ENCODE measurements at regions not wholly inside any gene's neighbourhood (a gene's known extent, or its start where the extent isn't known, plus 50 kb on each side); places are given as distances from the start of the nearest gene placed in this dataset.
"Not testable (repeated sequence)": the region's sequence is repeated elsewhere in the genome, so short reads cannot be mapped to it uniquely, and the experiment has no call there.

DNA sequence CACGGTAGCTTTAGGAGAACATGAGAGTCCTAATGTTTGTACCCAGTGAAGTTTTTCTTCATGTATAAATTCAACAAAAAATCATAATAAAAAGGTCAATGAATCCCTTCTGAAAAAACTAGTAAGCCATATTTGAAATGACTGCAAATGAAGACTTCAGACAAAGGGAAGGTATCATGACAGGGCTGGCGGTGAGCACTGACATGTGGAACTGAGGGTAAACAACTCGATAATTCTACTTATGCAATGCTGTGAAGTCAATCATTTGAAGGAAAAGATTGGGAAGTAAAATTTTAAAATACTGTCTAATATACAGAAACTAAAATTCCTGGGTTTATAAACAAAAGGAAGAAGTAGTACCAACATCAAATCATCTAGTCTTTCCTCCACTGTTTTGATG, 190.2 kb upstream of the COPS8 start:
- DNase-seq (ENCODE audit: low read depth in 2 of 2) = no peak

DNA sequence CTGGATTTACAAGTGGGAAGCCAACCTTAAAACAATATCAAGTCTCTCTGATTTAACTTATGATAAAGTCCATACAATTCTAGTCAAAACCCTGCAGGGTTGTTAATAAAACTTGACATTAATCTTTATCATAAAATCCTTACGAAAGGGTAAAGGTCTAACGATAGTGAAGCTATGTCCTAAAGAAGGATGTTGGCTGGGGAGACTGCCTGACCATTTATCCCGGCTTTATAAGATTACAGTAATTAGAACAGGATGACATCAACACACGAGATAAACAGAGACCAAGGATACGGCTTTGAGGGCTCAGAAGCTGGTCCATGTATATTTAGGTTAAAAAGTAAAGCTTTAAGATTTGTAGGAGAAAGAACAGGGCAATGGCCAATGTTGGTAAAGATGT, 189.0 kb upstream of the COPS8 start:
- no peak for DNase-seq (ENCODE audit: low read depth in 2 of 2)

DNA sequence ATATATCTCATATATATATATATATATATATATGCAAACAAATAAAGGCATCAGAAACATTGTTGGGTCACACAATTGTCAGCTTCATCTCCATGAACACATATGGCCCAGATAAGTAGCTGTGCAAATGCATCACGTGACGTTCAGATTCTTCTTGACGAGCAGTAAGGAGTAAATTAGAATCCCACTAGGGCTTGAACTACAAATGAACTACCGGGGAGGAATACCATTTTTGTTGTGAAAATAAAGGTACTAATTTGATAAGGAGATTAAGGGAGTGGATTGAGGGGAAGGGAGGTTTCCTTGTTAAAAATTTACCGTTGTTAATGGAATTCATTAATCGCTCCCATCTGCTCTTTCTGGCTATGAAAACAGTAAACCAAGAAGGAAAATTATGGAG, 186.5 kb upstream of the COPS8 start:
- no peak for DNase-seq (ENCODE audit: low read depth in 2 of 2)

DNA sequence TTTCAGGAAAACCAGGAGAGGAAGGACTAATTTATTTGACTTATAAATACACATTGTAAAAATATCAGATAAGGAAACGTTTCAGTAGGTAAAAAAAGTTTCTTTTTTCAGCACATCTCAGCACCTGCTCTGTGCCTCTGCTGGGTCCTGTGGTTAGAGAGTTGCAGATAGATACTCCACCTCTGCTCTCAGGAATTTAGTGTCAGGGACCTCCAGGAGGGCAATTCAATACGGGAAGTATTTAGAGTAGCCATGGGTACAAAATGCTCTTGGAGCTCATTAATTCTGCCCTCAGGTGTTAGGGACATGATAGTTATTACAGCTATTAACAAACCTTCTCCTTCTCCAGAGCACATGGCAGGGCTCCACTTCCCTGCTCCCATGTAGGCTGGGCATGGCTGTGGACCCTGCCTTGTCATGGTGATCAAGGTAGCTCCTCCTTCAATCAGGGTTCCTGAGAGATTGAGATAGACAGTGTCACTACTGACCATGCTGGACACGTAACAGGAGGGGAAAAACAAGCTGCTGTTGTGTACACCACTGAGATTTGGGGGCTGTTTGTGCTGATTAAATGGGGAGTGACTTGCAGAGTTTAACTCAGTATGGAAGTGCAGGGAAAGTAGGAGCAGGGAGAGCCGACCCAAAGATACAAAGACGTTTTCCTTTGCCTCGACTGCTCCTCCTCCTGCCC, 185.6 kb upstream of the COPS8 start:
- DNase-seq (ENCODE audit: low read depth in 2 of 2) = no peak

DNA sequence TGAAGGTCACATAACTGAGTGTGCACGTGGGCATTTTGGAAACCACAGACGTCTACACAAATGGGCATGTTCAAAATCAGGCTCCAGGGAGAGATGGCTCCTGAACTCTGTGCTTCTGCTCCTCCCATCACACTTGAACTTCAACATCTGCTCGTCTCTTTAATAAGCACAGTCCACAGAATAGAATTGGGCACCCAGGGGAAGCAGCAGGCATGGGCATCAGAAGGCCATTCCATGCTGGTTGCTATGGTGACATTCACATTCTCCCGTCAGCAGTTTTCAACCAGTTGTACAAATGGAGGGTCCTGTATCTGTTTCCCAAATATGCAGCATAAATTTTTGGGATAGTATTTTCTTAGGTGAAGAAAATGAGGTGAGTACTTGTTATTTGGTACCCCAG, 183.7 kb upstream of the COPS8 start:
- DNase-seq (ENCODE audit: low read depth in 2 of 2) = no peak

DNA sequence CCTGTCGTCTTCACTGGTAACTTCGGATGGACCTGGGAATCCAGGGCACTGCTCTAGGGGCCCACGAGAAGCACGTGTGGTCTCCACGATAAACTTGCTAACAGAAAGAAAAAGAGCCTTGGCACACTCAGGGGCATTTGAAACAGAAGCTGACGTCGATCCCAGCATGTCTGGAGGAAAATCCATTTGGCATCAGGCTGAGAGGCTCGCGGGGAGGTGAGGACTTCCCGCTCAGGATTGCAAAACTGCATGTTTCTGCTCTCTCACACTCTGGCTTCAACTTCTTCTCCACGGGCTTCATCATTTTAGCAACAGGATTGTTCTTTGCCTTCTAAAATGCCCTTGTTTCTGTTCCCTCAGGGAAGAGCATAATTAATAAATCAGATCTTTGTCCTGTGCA, 181.7 kb upstream of the COPS8 start:
- no peak for DNase-seq (ENCODE audit: low read depth in 2 of 2)

DNA sequence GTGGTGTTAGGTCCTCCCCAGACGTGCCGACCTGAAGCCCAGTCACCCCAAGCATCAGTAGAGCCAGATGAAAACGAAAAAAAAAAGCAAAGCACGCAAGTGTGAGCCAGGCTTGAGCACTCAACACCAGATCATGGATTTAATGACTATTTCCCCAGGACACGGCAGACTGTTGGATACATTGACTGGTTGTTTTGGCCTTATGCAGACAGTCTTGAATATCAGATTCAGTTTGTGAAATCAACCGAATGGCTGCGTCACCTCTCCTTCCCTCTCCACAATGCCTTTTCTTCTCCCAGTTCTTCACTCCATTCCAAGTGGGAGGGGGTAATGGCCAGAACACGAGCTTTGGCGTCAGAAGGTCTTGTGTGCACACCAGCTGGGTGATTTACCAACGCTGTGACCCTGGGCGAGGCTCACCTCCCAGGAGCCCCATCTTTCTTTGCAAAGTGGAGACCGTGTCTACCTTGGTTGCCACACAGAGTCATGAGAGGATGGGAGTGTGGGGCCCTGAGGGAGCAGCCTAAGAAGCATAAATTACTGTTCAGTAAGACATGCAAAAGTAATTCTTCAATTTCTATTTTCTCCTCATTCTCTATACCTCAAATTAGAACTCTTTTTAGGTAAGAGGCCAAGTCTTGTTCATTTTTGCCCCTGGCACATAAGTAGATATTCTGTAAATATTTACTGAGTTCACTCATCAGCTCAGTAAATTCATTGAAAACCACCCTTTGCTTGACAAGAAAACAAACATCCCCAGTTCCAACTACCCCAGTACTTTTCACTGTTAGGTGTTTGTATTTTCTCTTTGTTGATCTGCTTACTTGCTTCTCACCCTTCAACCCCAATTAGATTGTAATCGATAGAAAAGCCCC, 181.1 kb upstream of the COPS8 start:
- no peak for DNase-seq (ENCODE audit: low read depth in 2 of 2)

DNA sequence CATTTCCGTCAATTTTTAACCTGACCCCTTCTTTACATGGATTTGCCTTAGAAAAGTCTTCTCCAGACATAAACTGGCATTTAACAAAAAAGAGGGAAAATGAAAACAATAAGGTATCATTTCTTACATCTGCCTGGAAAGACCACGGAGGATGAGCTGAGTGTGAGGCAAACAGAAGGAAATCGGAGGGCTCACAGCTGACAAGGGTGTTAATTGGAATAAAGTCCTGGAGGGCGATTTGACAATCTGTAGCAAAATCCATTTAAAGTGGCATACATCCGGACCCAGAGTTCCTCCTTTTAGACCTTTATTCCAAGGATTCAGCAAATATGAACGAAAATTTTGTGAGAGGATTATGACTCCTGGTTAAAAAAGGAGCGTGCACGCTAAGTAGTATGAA, 179.7 kb upstream of the COPS8 start:
- DNase-seq (ENCODE audit: low read depth in 2 of 2) = no peak

DNA sequence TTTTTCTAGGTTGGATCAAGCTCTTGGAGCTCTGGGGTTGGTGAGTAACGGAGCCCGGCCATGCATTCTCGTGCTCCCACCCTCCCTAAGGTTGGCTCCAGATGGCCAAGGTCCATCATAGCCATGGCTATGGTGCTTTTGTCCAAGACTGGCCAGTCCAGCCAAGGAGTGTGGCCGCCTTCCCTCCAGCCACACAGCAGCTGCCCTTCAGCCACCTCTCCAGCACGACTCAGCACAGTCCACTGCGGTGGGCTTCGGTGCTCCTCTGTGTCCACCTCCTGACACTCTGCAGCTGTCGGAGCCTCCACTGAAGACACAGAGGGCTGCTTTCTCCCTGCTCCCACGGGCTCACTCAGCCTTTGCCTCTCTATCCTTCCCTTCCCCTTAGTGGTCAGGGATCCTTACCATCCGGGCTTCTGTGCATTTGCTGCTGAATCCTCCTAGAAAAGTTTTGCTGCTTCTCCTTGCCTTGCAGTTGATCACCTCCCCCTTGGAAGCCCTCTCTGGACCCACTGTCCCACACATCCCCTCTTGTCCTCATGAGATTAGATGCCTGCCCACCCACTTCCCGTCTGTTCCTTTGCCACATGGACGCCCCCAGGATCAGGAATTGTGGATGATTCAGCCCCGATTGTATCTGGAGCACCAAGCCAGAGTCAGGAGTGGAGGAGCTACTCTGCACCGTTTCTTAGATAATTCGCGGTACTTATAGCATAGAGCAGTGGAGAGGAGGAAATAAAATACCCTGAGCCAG, 177.1 kb upstream of the COPS8 start:
- no peak for DNase-seq (ENCODE audit: low read depth in 2 of 2)

DNA sequence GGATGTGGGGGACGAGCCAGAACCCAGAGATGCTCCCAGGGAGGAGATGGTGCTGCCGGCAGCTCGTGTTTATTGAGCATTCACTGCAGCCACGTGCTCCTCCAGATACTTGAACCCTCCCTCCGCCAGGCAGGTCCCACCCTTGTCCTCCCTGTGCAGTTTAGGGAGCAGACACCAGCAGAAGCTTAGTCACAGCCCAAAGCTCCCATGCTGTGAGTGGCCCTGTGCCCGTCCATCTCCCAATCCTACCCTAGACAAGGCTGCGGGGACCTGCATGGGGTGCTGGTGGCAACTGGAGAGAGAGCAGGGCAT, 176.5 kb upstream of the COPS8 start:
- no peak for DNase-seq (ENCODE audit: low read depth in 2 of 2)

DNA sequence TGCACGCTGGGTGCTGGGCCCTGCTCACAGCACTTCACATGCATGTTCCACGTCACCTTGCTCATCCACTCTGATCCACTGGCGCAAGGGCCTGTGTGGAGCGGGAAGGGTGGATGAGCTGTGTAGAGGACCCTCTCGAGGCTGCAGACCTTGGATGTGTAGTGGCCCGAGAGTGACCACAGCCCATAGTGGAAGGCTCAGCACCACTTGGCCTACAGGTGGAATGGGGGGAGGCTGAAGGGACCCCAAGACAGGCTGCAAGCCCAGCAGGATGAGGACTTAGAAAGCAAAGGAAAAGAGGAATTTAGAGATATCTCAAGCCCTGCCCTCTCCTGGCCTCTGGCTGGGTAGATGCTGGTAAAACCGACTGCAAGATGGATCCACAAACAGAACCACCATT, 175.9 kb upstream of the COPS8 start:
- DNase-seq (ENCODE audit: low read depth in 2 of 2) = no peak

DNA sequence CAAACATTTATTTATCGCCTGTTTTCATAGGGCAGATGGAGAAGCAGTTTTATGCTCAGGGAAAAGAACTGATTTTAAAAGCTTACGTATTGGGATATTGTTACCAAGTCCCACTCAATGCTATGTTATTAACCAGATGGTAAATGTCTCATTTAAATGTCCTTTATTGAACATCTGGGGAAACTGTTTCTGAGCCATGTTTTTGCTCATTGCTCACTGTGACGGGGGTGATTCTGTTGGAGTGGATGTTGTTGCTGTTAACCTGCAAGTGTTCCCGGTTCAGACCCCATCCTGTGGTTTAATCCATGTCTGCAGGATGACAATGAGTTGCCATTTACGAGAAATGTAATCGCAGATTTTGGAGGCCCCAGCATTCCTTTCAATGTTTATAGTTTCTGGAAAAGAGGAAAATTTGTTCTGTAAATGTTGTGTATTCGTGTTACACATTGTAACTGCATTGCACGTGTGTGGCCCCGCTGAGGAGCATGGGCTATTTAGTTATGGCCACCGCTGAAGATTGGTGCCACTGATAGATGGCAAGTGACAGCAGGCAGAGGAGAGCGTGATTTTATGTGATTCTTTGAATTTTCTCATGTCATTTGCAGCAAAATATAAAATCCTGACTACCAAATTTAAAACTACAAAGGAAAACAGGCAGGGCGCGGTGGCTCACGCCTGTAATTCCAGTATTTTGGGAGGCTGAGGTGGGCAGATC, 174.8 kb upstream of the COPS8 start:
- no peak for DNase-seq (ENCODE audit: low read depth in 2 of 2)

DNA sequence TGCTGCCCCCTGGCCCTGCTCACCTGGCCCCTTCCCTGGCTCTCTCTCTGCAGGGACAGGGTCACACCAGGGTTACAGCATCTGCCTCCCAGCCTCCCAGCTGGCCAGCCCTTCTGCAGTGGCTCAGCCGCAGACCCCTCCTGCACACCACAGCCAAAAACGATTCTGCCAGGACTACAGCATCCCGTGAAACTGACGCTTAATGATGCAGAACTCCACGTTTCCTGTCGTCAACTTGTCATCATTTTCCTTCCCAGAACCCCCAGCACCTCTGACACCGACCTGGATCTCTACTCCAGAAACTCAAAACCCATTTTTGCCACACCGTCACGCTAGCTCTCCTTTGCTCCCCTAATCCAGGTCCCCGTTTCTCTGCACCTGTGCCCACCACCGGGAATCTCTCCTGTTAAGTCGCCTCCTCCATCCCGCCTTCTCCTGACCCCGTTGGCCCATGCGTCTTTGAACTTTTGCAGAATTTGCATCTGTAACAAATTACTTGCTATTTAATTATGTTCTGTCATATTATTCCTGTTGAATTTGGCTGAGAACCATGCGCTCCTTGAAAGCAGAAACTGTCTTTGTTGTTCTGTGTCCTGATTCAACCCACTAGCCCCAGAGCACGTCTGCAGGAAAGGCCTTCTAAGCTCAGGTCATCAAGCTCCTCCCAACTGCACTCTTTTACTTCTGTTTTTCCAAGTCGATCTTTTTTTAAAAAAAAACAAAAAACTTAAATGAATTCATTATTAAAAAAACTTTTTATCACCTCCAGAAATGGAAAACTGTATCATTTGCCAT, 173.2 kb upstream of the COPS8 start:
- DNase-seq (ENCODE audit: low read depth in 2 of 2) = no peak

DNA sequence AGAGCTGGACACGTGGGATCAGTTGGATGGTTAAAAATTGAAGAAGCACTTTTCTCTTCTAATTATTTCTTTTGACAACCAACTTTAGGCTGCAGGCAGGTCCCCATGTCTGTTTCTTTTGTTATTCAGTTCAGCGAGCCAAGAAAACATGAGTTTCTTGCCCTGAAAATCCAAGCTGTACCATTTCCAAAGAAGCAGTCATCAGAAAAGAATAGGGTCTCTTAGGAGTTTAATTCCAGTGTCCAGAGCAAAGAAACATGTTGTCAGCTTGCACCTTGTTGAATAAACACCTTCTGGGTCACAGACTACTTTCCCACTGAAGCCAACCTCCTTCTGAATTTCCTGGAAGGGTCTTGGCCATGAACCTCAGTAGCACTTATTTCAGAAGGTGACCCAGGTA, 170.5 kb upstream of the COPS8 start:
- no peak for DNase-seq (ENCODE audit: low read depth in 2 of 2)

DNA sequence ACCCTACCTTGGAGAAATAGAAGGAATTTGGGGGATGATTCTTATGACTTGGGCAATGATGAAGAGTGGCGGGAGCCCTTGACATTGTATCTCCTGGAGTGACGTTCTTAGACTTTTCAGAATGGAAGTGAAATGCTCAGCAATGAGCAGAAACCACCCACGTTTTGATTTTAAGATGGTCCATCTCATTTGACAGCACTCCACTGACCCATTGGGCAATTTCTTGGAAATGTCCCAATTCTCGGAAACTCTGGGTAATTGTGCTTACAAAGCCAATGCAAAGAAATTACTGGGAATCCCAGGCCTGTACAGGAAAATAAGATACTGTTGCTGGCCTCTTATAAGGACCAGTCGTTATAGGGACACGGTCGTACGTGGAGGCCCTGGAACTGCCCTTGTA, 170.0 kb upstream of the COPS8 start:
- no peak for DNase-seq (ENCODE audit: low read depth in 2 of 2)

DNA sequence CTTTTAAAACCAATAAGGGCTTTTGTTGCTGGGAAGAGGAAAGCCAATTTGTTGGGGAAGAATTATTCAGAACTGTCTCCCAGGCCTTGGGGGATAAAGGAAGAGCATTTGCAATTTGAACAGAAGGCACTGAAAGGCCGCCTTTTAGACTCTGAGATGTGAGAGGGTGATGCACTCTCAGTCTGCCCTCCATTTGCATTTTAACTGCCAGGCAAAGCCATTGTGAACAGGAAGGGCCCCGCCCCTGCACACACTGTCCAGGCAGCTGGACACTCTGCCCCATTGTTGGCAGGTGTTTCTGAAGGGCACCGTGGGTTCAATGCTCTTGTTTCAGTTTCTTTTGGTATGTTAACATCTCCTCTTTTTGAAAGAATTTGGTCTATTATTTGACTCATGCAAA, 169.5 kb upstream of the COPS8 start:
- no peak for DNase-seq (ENCODE audit: low read depth in 2 of 2)

DNA sequence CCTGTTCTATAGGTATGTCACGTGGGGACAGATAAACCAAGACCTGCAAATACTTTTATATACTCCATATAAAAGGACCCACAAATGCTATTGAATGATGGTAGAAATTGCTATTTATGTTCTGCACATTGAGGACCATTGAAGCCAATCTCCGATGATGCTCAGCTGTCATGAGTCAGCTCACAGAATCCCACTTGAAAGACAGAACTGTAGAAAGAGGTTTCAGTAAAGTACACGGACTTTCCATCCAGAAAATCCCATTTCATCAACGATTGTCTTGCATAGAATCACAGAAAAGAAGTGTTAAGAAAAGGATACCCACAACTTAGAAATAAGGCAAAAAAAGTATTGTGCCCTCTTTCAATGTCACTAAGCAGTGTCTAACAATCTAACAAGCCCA, 169.0 kb upstream of the COPS8 start:
- no peak for DNase-seq (ENCODE audit: low read depth in 2 of 2)

DNA sequence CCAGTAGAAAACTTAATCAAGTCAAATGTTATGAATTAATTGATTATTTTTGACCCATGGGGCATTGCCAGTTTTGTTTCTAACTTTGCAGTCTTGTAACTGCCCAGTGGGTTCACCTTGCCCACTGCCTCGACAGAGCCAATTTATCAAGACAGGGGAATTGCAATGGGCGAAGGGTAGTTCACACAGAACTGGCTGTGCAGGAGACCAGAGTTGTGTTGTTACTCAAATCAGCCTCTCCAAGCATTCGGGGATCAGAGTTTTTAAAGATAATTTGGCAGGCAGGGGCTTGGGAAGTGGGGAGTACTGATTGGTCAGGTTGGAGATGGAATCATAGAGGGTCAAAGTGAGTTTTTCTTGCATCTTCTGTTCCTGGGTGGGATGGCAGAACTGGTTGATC, 168.5 kb upstream of the COPS8 start:
- DNase-seq (ENCODE audit: low read depth in 2 of 2) = no peak

DNA sequence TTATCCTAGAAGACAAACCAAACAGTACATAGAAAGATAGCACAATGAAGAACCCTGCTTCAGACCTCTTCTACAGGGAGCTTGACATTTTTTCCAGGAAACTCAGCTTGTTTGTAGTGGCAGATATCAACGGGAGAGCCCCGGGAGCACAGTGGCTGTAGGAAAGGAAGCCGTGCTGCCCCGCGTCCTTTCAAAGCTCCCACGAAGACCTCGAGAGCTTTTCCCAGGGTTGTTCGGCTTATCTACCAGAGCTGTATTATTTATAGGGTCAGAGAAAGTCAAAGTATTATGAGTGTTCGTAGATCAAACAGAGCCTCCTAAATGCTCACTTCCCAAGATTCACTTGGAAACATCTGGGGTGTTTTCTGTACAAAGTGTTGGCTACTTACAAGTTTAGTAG, 167.1 kb upstream of the COPS8 start:
- no peak for DNase-seq (ENCODE audit: low read depth in 2 of 2)

DNA sequence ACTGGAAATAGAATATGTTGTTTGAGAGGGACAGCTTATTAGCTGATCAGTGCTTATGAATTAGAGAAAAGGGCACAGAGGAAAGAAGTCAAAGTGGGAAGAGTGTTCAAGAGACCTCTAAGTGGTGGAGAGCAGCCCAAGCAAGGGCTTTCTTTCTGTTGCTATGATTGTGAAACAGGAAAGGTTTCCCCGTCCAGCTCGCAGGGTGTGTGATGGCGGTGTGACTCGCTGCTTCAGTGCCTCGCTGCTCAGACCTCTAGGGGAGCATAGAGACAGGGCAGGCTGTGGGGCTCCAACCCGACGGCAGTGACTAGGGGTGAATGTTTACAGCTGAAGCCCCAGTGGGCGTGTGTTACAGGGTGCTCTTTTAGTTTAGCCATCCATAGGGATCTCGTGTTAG, 166.5 kb upstream of the COPS8 start:
- no peak for DNase-seq (ENCODE audit: low read depth in 2 of 2)

DNA sequence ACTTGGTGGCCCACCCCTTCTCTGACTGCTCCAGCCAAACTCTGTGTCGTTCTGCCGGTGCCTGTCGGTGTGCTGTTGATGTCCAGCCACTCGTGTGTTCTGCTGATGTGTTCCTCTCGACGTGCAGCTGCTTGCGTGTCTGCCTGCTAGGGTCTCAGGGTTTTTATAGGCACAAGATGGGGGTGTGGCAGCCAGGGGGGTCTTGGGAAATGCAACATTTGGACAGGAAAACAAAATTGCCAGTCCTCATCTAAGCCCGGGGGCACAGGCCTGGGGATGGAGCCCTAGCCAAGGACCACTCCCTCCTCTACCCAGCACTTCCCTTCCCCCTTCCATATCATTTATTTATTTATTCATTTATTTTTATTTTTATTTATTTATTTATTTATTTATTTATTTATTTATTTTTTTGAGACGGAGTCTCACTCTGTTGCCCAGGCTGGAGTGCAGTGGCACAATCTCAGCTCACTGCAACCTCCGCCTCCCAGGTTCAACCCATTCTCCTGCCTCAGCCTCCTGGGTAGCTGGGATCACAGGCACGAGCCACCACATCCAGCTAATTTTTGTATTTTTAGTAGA, 165.8 kb upstream of the COPS8 start:
- DNase-seq (ENCODE audit: low read depth in 2 of 2) = not testable (repeated sequence)

All from activated CD4-positive, alpha-beta T cell treated with anti-CD3 and anti-CD28 coated beads for 24 hours (primary cell).